ENCODE measurements at regions not wholly inside any gene's neighbourhood (a gene's known extent, or its start where the extent isn't known, plus 50 kb on each side); places are given as distances from the start of the nearest gene placed in this dataset.
A peak's percentile ranks its signal among the peaks of the same experiment; 100 is the strongest.

DNA sequence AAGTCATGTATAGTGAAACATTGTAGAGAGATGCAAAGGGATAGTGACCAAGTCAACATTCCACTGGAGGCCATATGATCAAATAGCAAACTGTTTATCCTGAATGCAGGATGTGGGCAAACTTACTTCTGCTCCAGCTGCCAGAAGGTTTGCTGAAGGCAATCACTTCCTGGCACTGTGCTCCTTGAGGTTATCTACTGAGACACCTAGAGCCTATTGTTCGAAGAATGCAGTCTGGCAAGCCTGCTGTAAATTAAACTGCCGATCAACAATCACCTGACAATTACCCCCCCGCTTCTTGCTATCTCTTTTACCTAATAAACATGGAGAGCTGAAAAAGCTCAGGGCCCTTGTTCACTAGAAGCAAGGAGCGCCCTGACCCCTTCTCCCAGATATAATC is 139.4 kb upstream of the B3GALT2 start:
- CTCF ChIA-PET = no interaction called here

DNA sequence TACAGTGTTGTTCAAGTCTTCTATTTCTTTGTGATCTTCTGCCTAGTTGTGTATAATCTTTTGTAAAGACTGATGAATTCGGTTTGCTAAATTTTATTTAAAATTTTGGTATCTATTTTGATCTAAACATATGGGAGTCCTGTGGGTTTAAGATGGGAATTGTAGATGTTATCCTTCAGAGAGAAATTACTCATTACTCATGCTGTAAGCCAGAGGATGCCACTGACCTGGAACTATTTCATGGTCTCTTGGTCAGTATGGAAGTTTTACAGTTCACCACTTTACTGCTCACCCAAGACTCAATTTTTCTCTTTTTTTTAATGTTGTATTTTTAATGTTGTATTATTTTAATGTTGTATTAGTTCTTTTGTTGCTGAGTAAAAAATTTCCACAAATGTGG is 138.6 kb upstream of the B3GALT2 start:
- Histone ChIP-seq H3K4me1 (0 out of 3 replicates have a peak, but pooled peaks cover 5% of the 10 kb centered on the region), H3K4me2 (no peak overlapping the region), H3K27ac (no peak overlapping the region), H3K4me3 (no peak overlapping the region), H3K9me3 (peaks cover 12% of the 10 kb centered on the region; the same call in 1 of the 3 replicates)
- no peak for FAIRE-seq
- DNase-seq (ENCODE audit: low read depth in 1 of 2, low spot score in 1 of 2) = no peak
- WGBS (ENCODE audit: missing lambda C conversion rate) = 44% methylated on average over 1 of the region's 1 CpG
- no peak for TF ChIP-seq EHMT2 (IDR thresholded peaks at IDR 0.05; ENCODE audit: low read depth)
- TF ChIP-seq POLR2AphosphoS2 (conservative IDR thresholded peaks at IDR 0.05; ENCODE audit: low read length) = no peak
- no peak for TF ChIP-seq BHLHE40 (IDR thresholded peaks at IDR 0.05; ENCODE audit: low read depth, low read length)
- ChIA-PET POLR2A (no interaction called here), CTCF (no interaction called here)
- no peak for ATAC-seq

More for the DNA sequence above, 139.4 kb upstream of the B3GALT2 start:
- FAIRE-seq = no peak
- H3K4me2 ChIP-seq = no peak overlapping the region
- DNase-seq (ENCODE audit: low read depth in 1 of 2, low spot score in 1 of 2) = no peak
- H3K9me3 ChIP-seq = peaks cover 12% of the 10 kb centered on the region; the same call in 1 of the 3 replicates
- 0 out of 3 replicates have a peak, but pooled peaks cover 5% of the 10 kb centered on the region for H3K4me1 ChIP-seq
- 75% methylated on average over 4 of the region's 4 CpGs for WGBS (ENCODE audit: missing lambda C conversion rate)
- H3K27ac ChIP-seq = no peak overlapping the region
- H3K4me3 ChIP-seq = no peak overlapping the region
- TF ChIP-seq JUN (IDR thresholded peaks at IDR 0.05) (no peak), TFCP2L1 (CRISPR knock-in tag; IDR thresholded peaks at IDR 0.05) (no peak), FOSB (CRISPR knock-in tag; IDR thresholded peaks at IDR 0.05) (no peak), HDAC2 (IDR thresholded peaks at IDR 0.05) (no peak), NPAS2 (CRISPR knock-in tag; IDR thresholded peaks at IDR 0.05; ENCODE audit: borderline replicate concordance) (no peak), PHF8 (IDR thresholded peaks at IDR 0.05; ENCODE audit: borderline replicate concordance, low read depth) (no peak), ZSCAN20 (CRISPR knock-in tag; IDR thresholded peaks at IDR 0.05) (no peak), HOXA7 (CRISPR knock-in tag; IDR thresholded peaks at IDR 0.05) (no peak), ESRRA (IDR thresholded peaks at IDR 0.05; ENCODE audit: borderline replicate concordance, low read length) (no peak), HOXB5 (CRISPR knock-in tag; IDR thresholded peaks at IDR 0.05) (no peak), FOXS1 (CRISPR knock-in tag; IDR thresholded peaks at IDR 0.05) (no peak), NFE2L2 (conservative IDR thresholded peaks at IDR 0.05; ENCODE audit: low read length) (no peak), SREBF2 (IDR thresholded peaks at IDR 0.05) (no peak), CHD2 (IDR thresholded peaks at IDR 0.05; ENCODE audit: low read length, partially characterized antibody) (no peak), GATA3 (IDR thresholded peaks at IDR 0.05; ENCODE audit: borderline replicate concordance) (no peak)
- TF ChIP-seq, protein P1, sequence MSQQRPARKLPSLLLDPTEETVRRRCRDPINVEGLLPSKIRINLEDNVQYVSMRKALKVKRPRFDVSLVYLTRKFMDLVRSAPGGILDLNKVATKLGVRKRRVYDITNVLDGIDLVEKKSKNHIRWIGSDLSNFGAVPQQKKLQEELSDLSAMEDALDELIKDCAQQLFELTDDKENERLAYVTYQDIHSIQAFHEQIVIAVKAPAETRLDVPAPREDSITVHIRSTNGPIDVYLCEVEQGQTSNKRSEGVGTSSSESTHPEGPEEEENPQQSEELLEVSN (IDR thresholded peaks at IDR 0.05; ENCODE audit: borderline replicate concordance, low read depth) = no peak
- TF ChIP-seq, protein P2, sequence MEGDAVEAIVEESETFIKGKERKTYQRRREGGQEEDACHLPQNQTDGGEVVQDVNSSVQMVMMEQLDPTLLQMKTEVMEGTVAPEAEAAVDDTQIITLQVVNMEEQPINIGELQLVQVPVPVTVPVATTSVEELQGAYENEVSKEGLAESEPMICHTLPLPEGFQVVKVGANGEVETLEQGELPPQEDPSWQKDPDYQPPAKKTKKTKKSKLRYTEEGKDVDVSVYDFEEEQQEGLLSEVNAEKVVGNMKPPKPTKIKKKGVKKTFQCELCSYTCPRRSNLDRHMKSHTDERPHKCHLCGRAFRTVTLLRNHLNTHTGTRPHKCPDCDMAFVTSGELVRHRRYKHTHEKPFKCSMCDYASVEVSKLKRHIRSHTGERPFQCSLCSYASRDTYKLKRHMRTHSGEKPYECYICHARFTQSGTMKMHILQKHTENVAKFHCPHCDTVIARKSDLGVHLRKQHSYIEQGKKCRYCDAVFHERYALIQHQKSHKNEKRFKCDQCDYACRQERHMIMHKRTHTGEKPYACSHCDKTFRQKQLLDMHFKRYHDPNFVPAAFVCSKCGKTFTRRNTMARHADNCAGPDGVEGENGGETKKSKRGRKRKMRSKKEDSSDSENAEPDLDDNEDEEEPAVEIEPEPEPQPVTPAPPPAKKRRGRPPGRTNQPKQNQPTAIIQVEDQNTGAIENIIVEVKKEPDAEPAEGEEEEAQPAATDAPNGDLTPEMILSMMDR (IDR thresholded peaks at IDR 0.05) = no peak
- TF ChIP-seq, protein P3, sequence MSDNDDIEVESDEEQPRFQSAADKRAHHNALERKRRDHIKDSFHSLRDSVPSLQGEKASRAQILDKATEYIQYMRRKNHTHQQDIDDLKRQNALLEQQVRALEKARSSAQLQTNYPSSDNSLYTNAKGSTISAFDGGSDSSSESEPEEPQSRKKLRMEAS (IDR thresholded peaks at IDR 0.05) = no peak
- TF ChIP-seq, protein P4, sequence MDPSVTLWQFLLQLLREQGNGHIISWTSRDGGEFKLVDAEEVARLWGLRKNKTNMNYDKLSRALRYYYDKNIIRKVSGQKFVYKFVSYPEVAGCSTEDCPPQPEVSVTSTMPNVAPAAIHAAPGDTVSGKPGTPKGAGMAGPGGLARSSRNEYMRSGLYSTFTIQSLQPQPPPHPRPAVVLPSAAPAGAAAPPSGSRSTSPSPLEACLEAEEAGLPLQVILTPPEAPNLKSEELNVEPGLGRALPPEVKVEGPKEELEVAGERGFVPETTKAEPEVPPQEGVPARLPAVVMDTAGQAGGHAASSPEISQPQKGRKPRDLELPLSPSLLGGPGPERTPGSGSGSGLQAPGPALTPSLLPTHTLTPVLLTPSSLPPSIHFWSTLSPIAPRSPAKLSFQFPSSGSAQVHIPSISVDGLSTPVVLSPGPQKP (IDR thresholded peaks at IDR 0.05; ENCODE audit: low read depth, low read length) = no peak
- ATAC-seq = no peak
- POLR2A ChIA-PET = no interaction called here

DNA sequence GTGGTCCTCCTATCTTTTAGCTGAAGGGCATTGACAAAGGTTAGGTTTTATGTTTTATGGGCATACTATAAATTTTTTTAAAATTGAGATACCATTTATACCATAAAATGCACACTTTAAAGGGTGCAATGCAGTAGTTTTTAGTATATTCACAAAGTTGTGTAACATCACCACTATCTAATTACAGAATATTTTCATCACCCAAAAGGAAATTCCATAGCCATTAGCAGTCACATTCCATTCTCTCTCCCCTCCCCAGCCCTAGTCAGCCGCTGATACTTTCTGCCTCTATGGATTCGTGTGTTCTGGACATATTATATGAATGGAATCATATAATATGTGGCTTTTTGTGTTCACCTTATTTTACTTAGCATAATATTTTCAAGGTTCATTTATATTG is 135.8 kb upstream of the B3GALT2 start:
- H3K4me3 ChIP-seq = no peak overlapping the region
- 0 out of 4 replicates have a peak, but pooled peaks of 1 of the 2 experiments have one; percentile 19 for TF ChIP-seq CEBPB (IDR thresholded peaks at IDR 0.05)
- TF ChIP-seq KDM5A (IDR thresholded peaks at IDR 0.05) = no peak
- ChIA-PET POLR2A (no interaction called here), CTCF (interaction anchor here (1.2 kb wide), 1 partner anchor 17 kb away, joined by 3 read pairs; no protein-coding TSS in a partner anchor)
- DNase-seq (ENCODE audit: low read depth in 1 of 2, low spot score in 1 of 2) = peak in 1 of 2 experiments; percentile 6
- no peak overlapping the region for H3K4me2 ChIP-seq
- 0 out of 3 replicates have a peak, but pooled peaks cover 5% of the 10 kb centered on the region for H3K4me1 ChIP-seq
- ATAC-seq = no peak
- 31% methylated on average over 2 of the region's 2 CpGs for WGBS (ENCODE audit: missing lambda C conversion rate)
- peaks cover 14% of the 10 kb centered on the region; the same call in 1 of the 3 replicates for H3K9me3 ChIP-seq
- no peak for FAIRE-seq
- H3K27ac ChIP-seq = peak overlapping the region in 1 of 2 experiments; percentile 33; a peak in 2 of 6 replicates

Data from A549 (cell line).